Adrenal gland (tissue), 9 donors: ENCODE measurements at regions not wholly inside any gene's neighbourhood (a gene's known extent, or its start where the extent isn't known, plus 50 kb on each side); places are given as distances from the start of the nearest gene placed in this dataset.

ENCODE experiments used
- DNase-seq, 7 donors: peaks; one replicate each; pipeline ENCODE4 v3.0.0-alpha.2; 2019 to 2020
- H3K27ac ChIP-seq, 5 donors: fragments of 200-600 bp; sonication (generic) in 4 of 5; 1 replicate in 3 of 5; 2 replicates in 2 of 5; pipeline versions ENCODE4 v1.5.1 to v1.8.0; 2016 to 2020; ENCODE audit warnings: mild to moderate bottlenecking in 1 of 5
- H3K27me3 ChIP-seq: fragments of 200-600 bp; 2 replicates; pipeline ENCODE4 v1.8.0; 2021
- H3K36me3 ChIP-seq, 2 donors: fragments of 200-600 bp; replicated peaks in 1 of 2; 1 replicate in 1 of 2; 2 replicates in 1 of 2; pipeline versions ENCODE4 v1.5.1 to v1.8.0; 2018 to 2022
- H3K4me1 ChIP-seq, 2 donors: fragments of 200-600 bp; replicated peaks in 1 of 2; 1 replicate in 1 of 2; 2 replicates in 1 of 2; pipeline versions ENCODE4 v1.5.1 to v1.8.0; 2018 to 2021
- H3K4me3 ChIP-seq, 4 donors: fragments of 200-600 bp; sonication (generic) in 3 of 4; one replicate each; pipeline ENCODE4 v1.5.1; 2016 to 2018
- H3K9me3 ChIP-seq, 3 donors: fragments of 200-600 bp; sonication (generic) in 1 of 3; replicated peaks in 1 of 3; 1 replicate in 2 of 3; 2 replicates in 1 of 3; pipeline versions ENCODE4 v1.5.1 to v1.8.0; 2016 to 2021
- CTCF ChIP-seq, 6 experiments: fragments of 450-650 bp in 4 of 6; fragments of 200-600 bp in 2 of 6; sonication (generic) in 1 of 6; IDR thresholded peaks; 1 replicate in 5 of 6; 2 replicates in 1 of 6; pipeline versions ENCODE4 v1.5.1 to v1.8.0; 2016 to 2021; ENCODE audit warnings: antibody characterized with exemption in 6 of 6, mild to moderate bottlenecking in 2 of 6, moderate library complexity in 1 of 6
- POLR2A ChIP-seq, 2 donors: fragments of 450-650 bp; IDR thresholded peaks; one replicate each; pipeline ENCODE4 v1.6.1; 2017; ENCODE audit warnings: antibody characterized with exemption in 2 of 2, mild to moderate bottlenecking in 2 of 2, moderate library complexity in 1 of 2
- WGBS, 4 donors: extraction: QIAGEN DNeasy Blood & Tissue Kit in 2 of 4; methylation state at CpG; one replicate each; pipeline versions ENCODE4 v1.1.5 to v1.1.7; 2013 to 2017; 5-methylcytosine and 5-hydroxymethylcytosine counted together
- intact Hi-C, 2 donors: fragments of 100-400 bp; cut with DNase I; formaldehyde crosslinking; loops; one replicate each; pipeline versions ENCODE4 v1.14.1 to v1.15.0; 2022 to 2023
- donor health status: healthy with polysubstance abuse.
- donor health status: Bipolar disorder and iron deficiency.
- donor health status: DM: yes; HTN: yes; CAD: no.
- donor health status: DM: no; HTN: no; CAD: no.
- donor health status: DM: no; HTN: no; CAD: no.

DNA sequence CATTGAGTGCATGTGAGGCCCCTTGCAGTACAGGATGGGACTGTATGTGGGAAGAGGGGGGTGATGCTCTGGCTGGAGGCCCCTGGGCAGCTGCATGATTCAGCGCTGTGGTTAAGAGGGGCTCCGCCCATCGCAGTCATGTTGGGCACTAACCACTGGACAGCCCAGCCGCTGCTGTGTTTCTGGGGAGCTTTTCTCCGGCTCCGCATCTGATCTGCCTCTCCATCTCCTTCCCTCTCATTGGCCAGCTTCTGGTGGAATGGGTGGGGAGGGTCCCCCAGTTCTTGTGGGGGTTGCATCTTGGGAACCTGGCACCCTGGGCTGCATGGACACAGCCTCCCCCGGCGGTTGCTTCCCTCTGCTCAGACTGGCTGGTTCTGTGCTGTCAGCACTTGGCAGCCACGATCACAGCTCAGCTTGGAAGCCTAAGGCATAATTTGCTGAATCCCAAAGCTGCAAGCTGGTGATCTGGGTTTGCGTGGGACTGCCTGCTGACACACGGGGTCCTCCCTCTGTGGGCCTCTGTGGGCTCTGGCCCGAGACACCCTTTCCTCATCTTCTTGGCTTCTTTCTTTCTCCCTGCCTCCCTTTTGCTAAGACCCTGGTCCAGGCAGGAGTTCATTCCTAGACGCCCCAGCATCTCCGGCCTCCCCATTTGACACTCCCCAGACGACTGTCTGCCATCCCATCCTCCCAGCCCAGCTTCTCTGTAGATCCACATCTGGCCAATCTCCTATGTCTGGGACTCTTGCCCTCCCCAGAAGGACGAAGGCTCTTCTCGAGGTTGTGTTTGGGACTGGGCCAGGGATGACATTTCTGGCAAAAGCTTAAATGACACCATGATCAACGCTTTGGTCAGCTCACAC is 168.3 kb downstream of the SEC14L1 start:
- Histone ChIP-seq H3K27me3 (no peaks in the 10 kb centered on the region), H3K27ac (peak overlapping the region in 2 of 5 donors; percentile 23 to 37), H3K9me3 (no peaks in the 10 kb centered on the region), H3K4me3 (no peak overlapping the region), H3K4me1 (peaks cover 13 to 29% of the 10 kb centered on the region in 2 donors), H3K36me3 (no peaks in the 10 kb centered on the region)
- WGBS, 4 donors = 49 to 61% (median 59%) methylated on average over 18 of the region's 18 CpGs
- intact Hi-C loops = no loop called here
- TF ChIP-seq CTCF (IDR thresholded peaks at IDR 0.05) = no peak
- no peak for TF ChIP-seq POLR2A (IDR thresholded peaks at IDR 0.05)
- peak in 5 of 7 donors; percentile 67 to 76 (median 73) for DNase-seq

- Histone ChIP-seq H3K9me3 (no peaks in the 10 kb centered on the region), H3K4me3 (no peak overlapping the region), H3K4me1 (peaks cover 14 to 31% of the 10 kb centered on the region in 2 donors), H3K27ac (no peak overlapping the region), H3K27me3 (no peaks in the 10 kb centered on the region), H3K36me3 (no peaks in the 10 kb centered on the region)
- TF ChIP-seq CTCF (IDR thresholded peaks at IDR 0.05) (no peak), POLR2A (IDR thresholded peaks at IDR 0.05) (no peak)
- 91 to 98% (median 93%) methylated on average over 8 to 19 of the region's 19 CpGs for WGBS, 4 donors
- no peak for DNase-seq
- intact Hi-C loops = no loop called here
These were observed 169.6 kb downstream of the SEC14L1 start for GRCh38 chr17:77310336-77310735.

- H3K27ac ChIP-seq = no peak overlapping the region
- DNase-seq = peak in 1 of 7 donors; percentile 13
- intact Hi-C loops = no loop called here
These were observed 170.7 kb downstream of the SEC14L1 start for GRCh38 chr17:77311371-77311981.

More at GRCh38 chr17:77311371-77311981, 170.7 kb downstream of the SEC14L1 start:
- TF ChIP-seq CTCF (IDR thresholded peaks at IDR 0.05) (no peak), POLR2A (IDR thresholded peaks at IDR 0.05) (no peak)
- Histone ChIP-seq H3K4me3 (no peak overlapping the region), H3K36me3 (no peaks in the 10 kb centered on the region), H3K4me1 (peaks cover 24 to 39% of the 10 kb centered on the region in 2 donors), H3K27me3 (no peaks in the 10 kb centered on the region), H3K9me3 (no peaks in the 10 kb centered on the region)
- WGBS, 4 donors = 81 to 95% (median 87%) methylated on average over 8 to 15 of the region's 15 CpGs
